MCF 10A (cell line): ENCODE measurements at regions not wholly inside any gene's neighbourhood (a gene's known extent, or its start where the extent isn't known, plus 50 kb on each side); places are given as distances from the start of the nearest gene placed in this dataset.

Source experiments
- BruUV-seq: library from RNA; stranded (reverse); fragments of 400-500 nt; replicated peaks from 2 replicates; lab custom pipeline; 2021; lab: Mats Ljungman, UMichigan
- CTCF ChIA-PET: fragments of 300-600 bp; sonication (Branson Sonifier 250); formaldehyde crosslinking; extraction: SDS; loops from one replicate; lab custom pipeline; 2021; ENCODE audit warnings: antibody characterized with exemption, inconsistent platforms; lab: Yijun Ruan, JAX
- POLR2A ChIA-PET: fragments of 300-600, 350-650 bp; sonication (Branson Sonifier 250); formaldehyde crosslinking; extraction: SDS; loops from one replicate; lab custom pipeline; 2020; ENCODE audit warnings: antibody characterized with exemption, inconsistent platforms; lab: Yijun Ruan, JAX
- DNase-seq: peaks from one replicate; pipeline ENCODE4 v3.0.0-alpha.2; 2018; ENCODE audit not compliant: unreplicated experiment
- H3K27ac Mint-ChIP-seq: one replicate; pipeline ENCODE4 v1.8.0; 2022; ENCODE audit warnings: mild to moderate bottlenecking, low read depth, mixed read lengths; ENCODE audit not compliant: unreplicated experiment
- H3K27me3 Mint-ChIP-seq: one replicate; pipeline ENCODE4 v1.8.0; 2022; ENCODE audit warnings: mixed read lengths; ENCODE audit not compliant: insufficient read depth, unreplicated experiment
- H3K36me3 Mint-ChIP-seq: one replicate; pipeline ENCODE4 v1.8.0; 2022; ENCODE audit warnings: mild to moderate bottlenecking, moderate library complexity, mixed read lengths; ENCODE audit not compliant: insufficient read depth, unreplicated experiment
- H3K4me1 Mint-ChIP-seq: one replicate; pipeline ENCODE4 v1.8.0; 2022; ENCODE audit warnings: mixed read lengths; ENCODE audit not compliant: insufficient read depth, unreplicated experiment
- H3K4me3 Mint-ChIP-seq: one replicate; pipeline ENCODE4 v1.8.0; 2022; ENCODE audit warnings: mild to moderate bottlenecking, moderate library complexity, mixed read lengths; ENCODE audit not compliant: unreplicated experiment
- H3K9me3 Mint-ChIP-seq: one replicate; pipeline ENCODE4 v1.8.0; 2022; ENCODE audit warnings: mixed read lengths; ENCODE audit not compliant: unreplicated experiment
- intact Hi-C: fragments of 100-400 bp; cut with micrococcal nuclease; formaldehyde crosslinking; loops from 2 replicates; pipeline ENCODE4 v1.14.1; 2022
- TF ChIP-seq, protein P1 (sequence below): fragments of 200-600 bp; IDR thresholded peaks from one replicate; pipeline ENCODE4 v1.8.0; 2022; ENCODE audit warnings: antibody characterized with exemption, mild to moderate bottlenecking; ENCODE audit not compliant: unreplicated experiment

- no TSS peak for BruUV-seq
- no peak overlapping the region for H3K27ac Mint-ChIP-seq
- no peaks in the 10 kb centered on the region for H3K4me1 Mint-ChIP-seq
- H3K27me3 Mint-ChIP-seq, result no peaks in the 10 kb centered on the region
- intact Hi-C loops, result no loop called here
- H3K9me3 Mint-ChIP-seq, result peaks cover 27% of the 10 kb centered on the region
- TF ChIP-seq, protein P1, sequence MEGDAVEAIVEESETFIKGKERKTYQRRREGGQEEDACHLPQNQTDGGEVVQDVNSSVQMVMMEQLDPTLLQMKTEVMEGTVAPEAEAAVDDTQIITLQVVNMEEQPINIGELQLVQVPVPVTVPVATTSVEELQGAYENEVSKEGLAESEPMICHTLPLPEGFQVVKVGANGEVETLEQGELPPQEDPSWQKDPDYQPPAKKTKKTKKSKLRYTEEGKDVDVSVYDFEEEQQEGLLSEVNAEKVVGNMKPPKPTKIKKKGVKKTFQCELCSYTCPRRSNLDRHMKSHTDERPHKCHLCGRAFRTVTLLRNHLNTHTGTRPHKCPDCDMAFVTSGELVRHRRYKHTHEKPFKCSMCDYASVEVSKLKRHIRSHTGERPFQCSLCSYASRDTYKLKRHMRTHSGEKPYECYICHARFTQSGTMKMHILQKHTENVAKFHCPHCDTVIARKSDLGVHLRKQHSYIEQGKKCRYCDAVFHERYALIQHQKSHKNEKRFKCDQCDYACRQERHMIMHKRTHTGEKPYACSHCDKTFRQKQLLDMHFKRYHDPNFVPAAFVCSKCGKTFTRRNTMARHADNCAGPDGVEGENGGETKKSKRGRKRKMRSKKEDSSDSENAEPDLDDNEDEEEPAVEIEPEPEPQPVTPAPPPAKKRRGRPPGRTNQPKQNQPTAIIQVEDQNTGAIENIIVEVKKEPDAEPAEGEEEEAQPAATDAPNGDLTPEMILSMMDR, result no peak
- ChIA-PET POLR2A (no interaction called here), CTCF (no interaction called here)
- H3K4me3 Mint-ChIP-seq, result no peak overlapping the region
- H3K36me3 Mint-ChIP-seq, result no peaks in the 10 kb centered on the region
- DNase-seq, result no peak
Observed at GRCh38 chr16:62876133-62876532, 839.9 kb upstream of the CDH8 start.

DNA sequence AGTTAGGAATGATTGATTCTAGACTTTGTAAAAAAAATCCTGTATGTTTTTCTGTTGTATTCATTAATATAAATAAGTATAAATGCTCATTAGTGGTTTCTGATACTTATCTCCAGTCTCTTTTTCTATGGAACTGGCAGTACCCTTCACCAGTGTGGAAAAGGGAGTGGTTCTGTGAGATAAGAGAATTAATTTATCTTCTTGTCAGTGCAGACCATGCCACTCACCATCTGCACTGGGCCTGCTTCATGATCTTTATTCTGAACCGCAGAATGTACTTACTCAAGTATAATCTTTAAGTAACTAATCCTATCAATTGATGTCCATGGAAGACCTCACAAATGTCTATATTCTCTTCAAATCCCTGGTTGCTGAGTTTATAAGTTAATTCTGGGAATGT lies 836.1 kb upstream of the CDH8 start:
- intact Hi-C loops, result no loop called here
- peaks cover 16% of the 10 kb centered on the region for H3K9me3 Mint-ChIP-seq
- H3K36me3 Mint-ChIP-seq, result no peaks in the 10 kb centered on the region
- no TSS peak for BruUV-seq
- ChIA-PET POLR2A (no interaction called here), CTCF (no interaction called here)
- H3K27me3 Mint-ChIP-seq, result peaks cover 10% of the 10 kb centered on the region
- no peak overlapping the region for H3K4me3 Mint-ChIP-seq
- H3K27ac Mint-ChIP-seq, result no peak overlapping the region
- no peak for DNase-seq
- H3K4me1 Mint-ChIP-seq, result no peaks in the 10 kb centered on the region
- TF ChIP-seq, protein P1, result no peak

DNA sequence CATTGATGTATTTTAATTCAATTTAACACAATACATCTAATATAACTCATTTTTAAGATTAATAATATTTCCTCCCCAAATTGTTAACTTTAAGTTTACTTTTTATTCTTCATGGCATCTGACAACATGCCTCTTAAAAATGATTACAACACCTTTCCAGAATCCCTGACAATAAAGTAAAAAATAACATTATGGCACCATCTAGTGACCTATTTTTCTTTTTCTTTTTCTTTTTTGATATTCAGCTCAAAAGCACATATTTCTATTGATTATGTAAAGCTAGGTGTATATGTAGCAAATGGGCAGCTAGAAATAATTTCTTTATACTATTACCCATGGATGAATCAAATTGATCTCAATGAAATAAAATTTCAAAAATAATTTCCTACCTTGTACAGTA lies 834.3 kb upstream of the CDH8 start:
- Mint-ChIP-seq H3K27me3 (peaks cover 10% of the 10 kb centered on the region), H3K27ac (no peak overlapping the region), H3K9me3 (peaks cover 7% of the 10 kb centered on the region), H3K4me1 (no peaks in the 10 kb centered on the region), H3K4me3 (no peak overlapping the region), H3K36me3 (no peaks in the 10 kb centered on the region)
- TF ChIP-seq, protein P1, result peak; percentile 18
- CTCF ChIA-PET, result interaction anchor here (0.6 to 0.9 kb wide), 6 partner anchors 40 to 680 kb away, joined by 3 to 5 read pairs (median 3); no protein-coding TSS in a partner anchor
- intact Hi-C loops, result no loop called here
- BruUV-seq, result no TSS peak
- POLR2A ChIA-PET, result no interaction called here
- no peak for DNase-seq

DNA sequence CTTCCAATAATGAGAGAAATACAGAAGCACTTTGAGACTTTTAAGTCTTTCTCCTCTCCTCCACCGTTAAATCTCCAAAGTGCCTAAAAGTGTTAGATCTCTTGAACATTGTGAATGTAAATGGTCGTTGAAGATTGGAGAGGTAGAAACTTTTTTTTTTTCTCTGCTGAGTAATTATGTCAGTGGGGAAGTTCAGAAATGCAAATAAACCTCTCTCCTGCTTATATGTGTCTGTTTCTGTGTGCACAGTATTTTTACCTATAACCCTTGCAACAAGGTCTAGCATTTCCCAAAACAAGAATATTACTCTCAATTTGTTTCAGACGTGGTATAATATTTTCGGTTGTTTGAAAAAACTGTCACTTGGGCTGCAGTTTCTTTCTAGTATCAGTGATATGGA lies 833.6 kb upstream of the CDH8 start:
- ChIA-PET CTCF (interaction anchor here (0.9 kb wide), 1 partner anchor 644 kb away, joined by 3 read pairs; no protein-coding TSS in a partner anchor), POLR2A (no interaction called here)
- Mint-ChIP-seq H3K9me3 (peaks cover 7% of the 10 kb centered on the region), H3K4me1 (no peaks in the 10 kb centered on the region), H3K36me3 (no peaks in the 10 kb centered on the region), H3K27ac (no peak overlapping the region), H3K27me3 (peaks cover 10% of the 10 kb centered on the region), H3K4me3 (no peak overlapping the region)
- intact Hi-C loops, result no loop called here
- no TSS peak for BruUV-seq
- TF ChIP-seq, protein P1, result no peak
- DNase-seq, result no peak
